ENCODE measurements at regions not wholly inside any gene's neighbourhood (a gene's known extent, or its start where the extent isn't known, plus 50 kb on each side); places are given as distances from the start of the nearest gene placed in this dataset.
A peak's percentile ranks its signal among the peaks of the same experiment; 100 is the strongest.

DNA sequence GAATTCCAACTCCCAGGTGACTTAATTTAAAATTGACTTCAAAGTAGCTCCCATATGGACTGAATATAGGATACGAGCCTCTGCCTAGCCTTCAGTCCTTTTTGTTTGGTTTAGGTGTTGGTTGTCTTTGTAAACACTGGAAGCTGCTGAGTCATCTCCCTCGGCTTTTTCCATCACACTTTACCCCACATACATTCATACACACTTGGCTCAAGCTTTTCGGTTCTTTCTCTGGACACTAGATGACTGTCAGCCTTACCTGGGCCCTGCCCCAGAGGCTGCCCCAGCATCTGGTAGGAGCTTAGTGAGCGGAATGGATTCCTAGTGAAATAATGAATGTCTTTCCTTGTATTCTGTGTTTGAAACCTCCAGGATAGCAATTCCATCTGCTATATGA is 201.5 kb upstream of the IL12A start (continued):
- TF ChIP-seq, protein P1, sequence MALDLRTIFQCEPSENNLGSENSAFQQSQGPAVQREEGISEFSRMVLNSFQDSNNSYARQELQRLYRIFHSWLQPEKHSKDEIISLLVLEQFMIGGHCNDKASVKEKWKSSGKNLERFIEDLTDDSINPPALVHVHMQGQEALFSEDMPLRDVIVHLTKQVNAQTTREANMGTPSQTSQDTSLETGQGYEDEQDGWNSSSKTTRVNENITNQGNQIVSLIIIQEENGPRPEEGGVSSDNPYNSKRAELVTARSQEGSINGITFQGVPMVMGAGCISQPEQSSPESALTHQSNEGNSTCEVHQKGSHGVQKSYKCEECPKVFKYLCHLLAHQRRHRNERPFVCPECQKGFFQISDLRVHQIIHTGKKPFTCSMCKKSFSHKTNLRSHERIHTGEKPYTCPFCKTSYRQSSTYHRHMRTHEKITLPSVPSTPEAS (tag by site-specific recombination; IDR thresholded peaks at IDR 0.05), result no peak
- TF ChIP-seq, protein P2, sequence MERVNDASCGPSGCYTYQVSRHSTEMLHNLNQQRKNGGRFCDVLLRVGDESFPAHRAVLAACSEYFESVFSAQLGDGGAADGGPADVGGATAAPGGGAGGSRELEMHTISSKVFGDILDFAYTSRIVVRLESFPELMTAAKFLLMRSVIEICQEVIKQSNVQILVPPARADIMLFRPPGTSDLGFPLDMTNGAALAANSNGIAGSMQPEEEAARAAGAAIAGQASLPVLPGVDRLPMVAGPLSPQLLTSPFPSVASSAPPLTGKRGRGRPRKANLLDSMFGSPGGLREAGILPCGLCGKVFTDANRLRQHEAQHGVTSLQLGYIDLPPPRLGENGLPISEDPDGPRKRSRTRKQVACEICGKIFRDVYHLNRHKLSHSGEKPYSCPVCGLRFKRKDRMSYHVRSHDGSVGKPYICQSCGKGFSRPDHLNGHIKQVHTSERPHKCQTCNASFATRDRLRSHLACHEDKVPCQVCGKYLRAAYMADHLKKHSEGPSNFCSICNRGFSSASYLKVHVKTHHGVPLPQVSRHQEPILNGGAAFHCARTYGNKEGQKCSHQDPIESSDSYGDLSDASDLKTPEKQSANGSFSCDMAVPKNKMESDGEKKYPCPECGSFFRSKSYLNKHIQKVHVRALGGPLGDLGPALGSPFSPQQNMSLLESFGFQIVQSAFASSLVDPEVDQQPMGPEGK (tag by site-specific recombination; IDR thresholded peaks at IDR 0.05), result no peak

DNA sequence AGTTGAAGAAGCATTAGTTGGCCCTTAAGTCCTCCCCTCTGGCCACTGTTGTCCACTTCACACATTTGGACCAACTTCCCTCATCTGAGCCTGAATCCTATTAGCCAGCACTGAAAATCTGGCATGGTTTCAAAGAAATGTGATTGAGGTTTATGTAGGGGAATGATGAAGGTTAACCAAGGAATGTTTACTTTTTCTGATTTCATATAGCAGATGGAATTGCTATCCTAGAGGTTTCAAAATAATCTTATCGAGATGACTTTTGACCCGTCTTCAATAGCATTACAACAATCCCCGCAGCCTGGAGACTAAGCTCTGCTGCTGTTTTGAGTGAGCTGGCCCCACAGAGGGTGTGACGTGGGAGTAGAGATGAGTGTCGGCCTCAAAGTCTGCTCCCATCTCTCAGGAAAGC is 200.8 kb upstream of the IL12A start:
- no peaks in the 10 kb centered on the region for H3K36me3 ChIP-seq (ENCODE audit: control insufficient read depth in 2 of 2, insufficient read depth in 1 of 2, low read length in 2 of 2)
- H3K27ac ChIP-seq (ENCODE audit: extremely low read depth, low read depth, low read length), result peak overlapping the region; percentile 80
- ChIA-PET CTCF (interaction anchor here (1.0 to 1.9 kb wide), 2 partner anchors 18 to 21 kb away, joined by 3 to 6 read pairs; no protein-coding TSS in a partner anchor), POLR2A (interaction anchor here (2.0 kb wide), 1 partner anchor 23 kb away, joined by 15 read pairs; no protein-coding TSS in a partner anchor)
- H3K4me1 ChIP-seq (ENCODE audit: control insufficient read depth, insufficient read depth, low read length), result peaks cover 50% of the 10 kb centered on the region
- no peaks in the 10 kb centered on the region for H3K9me3 ChIP-seq (ENCODE audit: control insufficient read depth, insufficient read depth, low read depth, low read length)
- H3K4me3 ChIP-seq (ENCODE audit: low read depth, low read length), result no peak overlapping the region
- TF ChIP-seq ZNF114 (tag by site-specific recombination; IDR thresholded peaks at IDR 0.05) (no peak), SCRT2 (tag by site-specific recombination; IDR thresholded peaks at IDR 0.05) (no peak), TRIM28 (IDR thresholded peaks at IDR 0.05; ENCODE audit: borderline replicate concordance, low read length) (peak; percentile 77; the same call in 1 of the 2 replicates), ZNF501 (tag by site-specific recombination; IDR thresholded peaks at IDR 0.05) (no peak), SP7 (tag by site-specific recombination; IDR thresholded peaks at IDR 0.05) (0 out of 2 replicates have a peak, but pooled peaks have one; percentile 17), ZNF169 (tag by site-specific recombination; IDR thresholded peaks at IDR 0.05) (no peak), GLIS1 (tag by site-specific recombination; IDR thresholded peaks at IDR 0.05) (peak; percentile 54), ZNF629 (tag by site-specific recombination; IDR thresholded peaks at IDR 0.05) (peak; percentile 75), ZNF843 (tag by site-specific recombination; IDR thresholded peaks at IDR 0.05) (peak; percentile 46), RBAK (tag by site-specific recombination; IDR thresholded peaks at IDR 0.05) (no peak), ZNF792 (tag by site-specific recombination; IDR thresholded peaks at IDR 0.05) (no peak), MZF1 (tag by site-specific recombination; IDR thresholded peaks at IDR 0.05; ENCODE audit: borderline replicate concordance) (peak; percentile 89; the same call in 1 of the 2 replicates), GLI2 (tag by site-specific recombination; IDR thresholded peaks at IDR 0.05; ENCODE audit: borderline replicate concordance, low read depth) (no peak; the same call in 1 of the 2 replicates), FEZF1 (tag by site-specific recombination; IDR thresholded peaks at IDR 0.05) (peak; percentile 51), ZFP69B (tag by site-specific recombination; IDR thresholded peaks at IDR 0.05) (0 out of 2 replicates have a peak, but pooled peaks have one; percentile 71), OSR2 (tag by site-specific recombination; IDR thresholded peaks at IDR 0.05) (peak; percentile 78), TCF7L2 (IDR thresholded peaks at IDR 0.05; ENCODE audit: borderline replicate concordance, low read depth, low read length) (peak; percentile 83), ZFHX2 (tag by site-specific recombination; conservative IDR thresholded peaks at IDR 0.05) (peak; percentile 64), GFI1B (tag by site-specific recombination; IDR thresholded peaks at IDR 0.05) (peak; percentile 88), ZNF600 (tag by site-specific recombination; IDR thresholded peaks at IDR 0.05) (no peak)
- TF ChIP-seq, protein P3, sequence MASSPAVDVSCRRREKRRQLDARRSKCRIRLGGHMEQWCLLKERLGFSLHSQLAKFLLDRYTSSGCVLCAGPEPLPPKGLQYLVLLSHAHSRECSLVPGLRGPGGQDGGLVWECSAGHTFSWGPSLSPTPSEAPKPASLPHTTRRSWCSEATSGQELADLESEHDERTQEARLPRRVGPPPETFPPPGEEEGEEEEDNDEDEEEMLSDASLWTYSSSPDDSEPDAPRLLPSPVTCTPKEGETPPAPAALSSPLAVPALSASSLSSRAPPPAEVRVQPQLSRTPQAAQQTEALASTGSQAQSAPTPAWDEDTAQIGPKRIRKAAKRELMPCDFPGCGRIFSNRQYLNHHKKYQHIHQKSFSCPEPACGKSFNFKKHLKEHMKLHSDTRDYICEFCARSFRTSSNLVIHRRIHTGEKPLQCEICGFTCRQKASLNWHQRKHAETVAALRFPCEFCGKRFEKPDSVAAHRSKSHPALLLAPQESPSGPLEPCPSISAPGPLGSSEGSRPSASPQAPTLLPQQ (tag by site-specific recombination; IDR thresholded peaks at IDR 0.05), result peak; percentile 58
- TF ChIP-seq, protein P4, sequence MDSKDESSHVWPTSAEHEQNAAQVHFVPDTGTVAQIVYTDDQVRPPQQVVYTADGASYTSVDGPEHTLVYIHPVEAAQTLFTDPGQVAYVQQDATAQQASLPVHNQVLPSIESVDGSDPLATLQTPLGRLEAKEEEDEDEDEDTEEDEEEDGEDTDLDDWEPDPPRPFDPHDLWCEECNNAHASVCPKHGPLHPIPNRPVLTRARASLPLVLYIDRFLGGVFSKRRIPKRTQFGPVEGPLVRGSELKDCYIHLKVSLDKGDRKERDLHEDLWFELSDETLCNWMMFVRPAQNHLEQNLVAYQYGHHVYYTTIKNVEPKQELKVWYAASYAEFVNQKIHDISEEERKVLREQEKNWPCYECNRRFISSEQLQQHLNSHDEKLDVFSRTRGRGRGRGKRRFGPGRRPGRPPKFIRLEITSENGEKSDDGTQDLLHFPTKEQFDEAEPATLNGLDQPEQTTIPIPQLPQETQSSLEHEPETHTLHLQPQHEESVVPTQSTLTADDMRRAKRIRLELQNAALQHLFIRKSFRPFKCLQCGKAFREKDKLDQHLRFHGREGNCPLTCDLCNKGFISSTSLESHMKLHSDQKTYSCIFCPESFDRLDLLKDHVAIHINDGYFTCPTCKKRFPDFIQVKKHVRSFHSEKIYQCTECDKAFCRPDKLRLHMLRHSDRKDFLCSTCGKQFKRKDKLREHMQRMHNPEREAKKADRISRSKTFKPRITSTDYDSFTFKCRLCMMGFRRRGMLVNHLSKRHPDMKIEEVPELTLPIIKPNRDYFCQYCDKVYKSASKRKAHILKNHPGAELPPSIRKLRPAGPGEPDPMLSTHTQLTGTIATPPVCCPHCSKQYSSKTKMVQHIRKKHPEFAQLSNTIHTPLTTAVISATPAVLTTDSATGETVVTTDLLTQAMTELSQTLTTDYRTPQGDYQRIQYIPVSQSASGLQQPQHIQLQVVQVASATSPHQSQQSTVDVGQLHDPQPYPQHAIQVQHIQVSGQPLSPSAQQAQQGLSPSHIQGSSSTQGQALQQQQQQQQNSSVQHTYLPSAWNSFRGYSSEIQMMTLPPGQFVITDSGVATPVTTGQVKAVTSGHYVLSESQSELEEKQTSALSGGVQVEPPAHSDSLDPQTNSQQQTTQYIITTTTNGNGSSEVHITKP (tag by site-specific recombination; IDR thresholded peaks at IDR 0.05), result no peak
- TF ChIP-seq, protein P5, sequence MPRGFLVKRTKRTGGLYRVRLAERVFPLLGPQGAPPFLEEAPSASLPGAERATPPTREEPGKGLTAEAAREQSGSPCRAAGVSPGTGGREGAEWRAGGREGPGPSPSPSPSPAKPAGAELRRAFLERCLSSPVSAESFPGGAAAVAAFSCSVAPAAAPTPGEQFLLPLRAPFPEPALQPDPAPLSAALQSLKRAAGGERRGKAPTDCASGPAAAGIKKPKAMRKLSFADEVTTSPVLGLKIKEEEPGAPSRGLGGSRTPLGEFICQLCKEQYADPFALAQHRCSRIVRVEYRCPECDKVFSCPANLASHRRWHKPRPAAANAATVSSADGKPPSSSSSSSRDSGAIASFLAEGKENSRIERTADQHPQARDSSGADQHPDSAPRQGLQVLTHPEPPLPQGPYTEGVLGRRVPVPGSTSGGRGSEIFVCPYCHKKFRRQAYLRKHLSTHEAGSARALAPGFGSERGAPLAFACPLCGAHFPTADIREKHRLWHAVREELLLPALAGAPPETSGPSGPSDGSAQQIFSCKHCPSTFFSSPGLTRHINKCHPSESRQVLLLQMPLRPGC (tag by site-specific recombination; IDR thresholded peaks at IDR 0.05), result peak; percentile 80
- TF ChIP-seq, protein P6, sequence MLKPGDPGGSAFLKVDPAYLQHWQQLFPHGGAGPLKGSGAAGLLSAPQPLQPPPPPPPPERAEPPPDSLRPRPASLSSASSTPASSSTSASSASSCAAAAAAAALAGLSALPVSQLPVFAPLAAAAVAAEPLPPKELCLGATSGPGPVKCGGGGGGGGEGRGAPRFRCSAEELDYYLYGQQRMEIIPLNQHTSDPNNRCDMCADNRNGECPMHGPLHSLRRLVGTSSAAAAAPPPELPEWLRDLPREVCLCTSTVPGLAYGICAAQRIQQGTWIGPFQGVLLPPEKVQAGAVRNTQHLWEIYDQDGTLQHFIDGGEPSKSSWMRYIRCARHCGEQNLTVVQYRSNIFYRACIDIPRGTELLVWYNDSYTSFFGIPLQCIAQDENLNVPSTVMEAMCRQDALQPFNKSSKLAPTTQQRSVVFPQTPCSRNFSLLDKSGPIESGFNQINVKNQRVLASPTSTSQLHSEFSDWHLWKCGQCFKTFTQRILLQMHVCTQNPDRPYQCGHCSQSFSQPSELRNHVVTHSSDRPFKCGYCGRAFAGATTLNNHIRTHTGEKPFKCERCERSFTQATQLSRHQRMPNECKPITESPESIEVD (tag by site-specific recombination; IDR thresholded peaks at IDR 0.05), result peak; percentile 87

Measured in HEK293 (cell line).